A673 (cell line): ENCODE measurements at regions not wholly inside any gene's neighbourhood (a gene's known extent, or its start where the extent isn't known, plus 50 kb on each side); places are given as distances from the start of the nearest gene placed in this dataset.

Experiments used
- BruUV-seq: library from RNA; stranded (reverse); fragments of 400-500 nt; replicated peaks from 2 replicates; lab custom pipeline; 2021; lab: Mats Ljungman, UMichigan
- CTCF ChIA-PET: fragments of 300-600 bp; sonication (Branson Sonifier 250); formaldehyde crosslinking; loops from one replicate; lab custom pipeline; 2022; ENCODE audit warnings: antibody characterized with exemption; lab: Charles Lee
- POLR2A ChIA-PET: fragments of 300-600 bp; sonication (Branson Sonifier 250); formaldehyde crosslinking; loops from one replicate; lab custom pipeline; 2022; ENCODE audit warnings: antibody characterized with exemption; ENCODE audit not compliant: low non-redundant PET; lab: Charles Lee
- DNase-seq: peaks from one replicate; pipeline ENCODE4 v3.0.0-alpha.2; 2015; ENCODE audit warnings: low spot score
- H3K27ac ChIP-seq: fragments of 200-600 bp; sonication (generic); 2 replicates; pipeline ENCODE4 v1.5.1; 2016; ENCODE audit warnings: mixed run types, low read depth, mild to moderate bottlenecking, mixed read lengths, antibody characterized with exemption, low read length; ENCODE audit not compliant: poor library complexity, severe bottlenecking
- H3K27me3 ChIP-seq: fragments of 200-600 bp; sonication (generic); replicated peaks from 2 replicates; pipeline ENCODE4 v1.6.1; 2017; ENCODE audit warnings: mixed run types, low read depth, mild to moderate bottlenecking, mixed read lengths, antibody characterized with exemption, low read length; ENCODE audit not compliant: insufficient read depth, poor library complexity
- H3K36me3 ChIP-seq: fragments of 200-600 bp; sonication (generic); 2 replicates; pipeline ENCODE4 v1.6.1; 2016; ENCODE audit warnings: mixed run types, mild to moderate bottlenecking, mixed read lengths, antibody characterized with exemption, low read length; ENCODE audit not compliant: insufficient read depth, poor library complexity, severe bottlenecking
- H3K4me1 ChIP-seq: fragments of 200-600 bp; sonication (generic); 2 replicates; pipeline ENCODE4 v1.6.1; 2017; ENCODE audit warnings: mixed run types, mild to moderate bottlenecking, mixed read lengths, antibody characterized with exemption, low read length; ENCODE audit not compliant: insufficient read depth, poor library complexity, severe bottlenecking
- H3K4me3 ChIP-seq: fragments of 200-600 bp; sonication (generic); 2 replicates; pipeline ENCODE4 v1.5.1; 2016; ENCODE audit warnings: low read depth, mixed run types, mild to moderate bottlenecking, mixed read lengths, low read length; ENCODE audit not compliant: poor library complexity, severe bottlenecking
- H3K9me3 ChIP-seq: fragments of 200-600 bp; sonication (generic); 2 replicates; pipeline ENCODE4 v1.6.1; 2016; ENCODE audit warnings: mixed run types, low read depth, mild to moderate bottlenecking, mixed read lengths, antibody characterized with exemption, low read length; ENCODE audit not compliant: poor library complexity, severe bottlenecking
- CTCF ChIP-seq: fragments of 300-800, 200-600 bp; sonication (generic); conservative IDR thresholded peaks from 2 replicates; pipeline ENCODE4 v1.5.1; 2017; ENCODE audit warnings: low read depth, mild to moderate bottlenecking, antibody characterized with exemption, low read length, moderate library complexity, mixed read lengths
- EZH2 ChIP-seq: fragments of 200-600 bp; sonication (generic); IDR thresholded peaks from 2 replicates; pipeline ENCODE4 v1.6.1; 2017; ENCODE audit warnings: borderline replicate concordance, low read depth, mild to moderate bottlenecking, mixed read lengths, antibody characterized with exemption, low read length; ENCODE audit not compliant: poor library complexity, severe bottlenecking
- intact Hi-C: fragments of 100-400 bp; cut with micrococcal nuclease; formaldehyde crosslinking; loops from one replicate; pipeline ENCODE4 v1.10.0; 2022; ENCODE audit not compliant: unreplicated experiment

DNA sequence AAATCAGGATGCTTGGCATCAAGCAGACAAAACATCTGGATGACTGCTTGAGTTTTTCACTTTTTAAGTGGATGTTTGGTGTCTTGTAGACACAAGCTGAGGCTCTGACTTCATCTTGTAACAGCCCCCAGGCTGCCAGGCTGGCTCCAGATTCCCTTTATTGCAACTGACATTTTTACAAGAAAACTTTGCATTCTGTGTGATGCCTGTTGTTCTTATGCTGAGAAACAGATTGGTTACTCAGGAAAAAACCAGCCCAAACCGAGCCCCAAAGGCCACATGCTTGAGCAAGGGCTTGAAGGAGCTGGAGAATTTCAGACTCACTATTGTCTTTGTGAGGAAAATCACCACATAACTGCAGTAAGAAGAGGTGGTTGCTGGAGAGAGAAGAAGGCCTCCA, 98.4 kb upstream of the PREP start:
- no TSS peak for BruUV-seq
- Histone ChIP-seq H3K9me3 (no peaks in the 10 kb centered on the region), H3K4me1 (no peaks in the 10 kb centered on the region), H3K27me3 (no peaks in the 10 kb centered on the region), H3K36me3 (no peaks in the 10 kb centered on the region), H3K4me3 (no peak overlapping the region), H3K27ac (no peak overlapping the region)
- ChIA-PET CTCF (no interaction called here), POLR2A (no interaction called here)
- DNase-seq: no peak
- intact Hi-C loops: no loop called here
- TF ChIP-seq EZH2 (no peak), CTCF (no peak)

- POLR2A ChIA-PET: no interaction called here
- Histone ChIP-seq H3K36me3 (no peaks in the 10 kb centered on the region), H3K4me3 (no peak overlapping the region), H3K9me3 (no peaks in the 10 kb centered on the region), H3K27ac (no peak overlapping the region), H3K27me3 (no peaks in the 10 kb centered on the region), H3K4me1 (no peaks in the 10 kb centered on the region)
- no peak for DNase-seq
- intact Hi-C loops: no loop called here
- CTCF ChIA-PET: no interaction called here
- no TSS peak for BruUV-seq
- TF ChIP-seq EZH2 (no peak), CTCF (0 out of 2 replicates have a peak, but pooled peaks have one; percentile 10)
Measured at GRCh38 chr6:105500693-105501092, 97.8 kb upstream of the PREP start.

DNA sequence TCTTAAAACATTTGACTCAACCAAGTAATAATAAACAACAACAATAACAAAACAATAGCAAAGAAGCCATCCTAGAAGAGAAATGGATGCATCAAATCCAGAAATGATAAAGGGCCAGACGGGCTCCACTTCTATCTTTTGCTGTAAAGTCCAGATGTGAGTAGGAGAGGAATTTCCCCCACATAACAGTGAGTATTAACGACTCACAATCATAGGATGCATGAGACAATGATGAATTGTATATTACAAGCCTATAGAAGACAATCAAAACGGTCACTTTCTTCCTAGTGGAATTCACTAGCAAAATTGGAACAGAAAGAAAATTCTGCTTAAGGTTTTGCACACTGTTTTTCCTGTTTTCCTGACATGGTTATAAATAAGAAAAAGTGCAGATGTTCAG, 97.0 kb upstream of the PREP start:
- H3K27ac ChIP-seq: no peak overlapping the region
- no peaks in the 10 kb centered on the region for H3K4me1 ChIP-seq
- TF ChIP-seq EZH2 (no peak), CTCF (no peak)
- H3K27me3 ChIP-seq: no peaks in the 10 kb centered on the region
- intact Hi-C loops: no loop called here
- ChIA-PET CTCF (no interaction called here), POLR2A (no interaction called here)
- no peak for DNase-seq
- no peak overlapping the region for H3K4me3 ChIP-seq
- no peaks in the 10 kb centered on the region for H3K9me3 ChIP-seq
- BruUV-seq: no TSS peak
- no peaks in the 10 kb centered on the region for H3K36me3 ChIP-seq
